Non-pigmented ciliary epithelial cell (primary cell): ENCODE measurements at regions not wholly inside any gene's neighbourhood (a gene's known extent, or its start where the extent isn't known, plus 50 kb on each side); places are given as distances from the start of the nearest gene placed in this dataset.

Source experiments
- DNase-seq: peaks from one replicate; pipeline ENCODE4 v3.0.0-alpha.2; 2010; ENCODE audit warnings: low read depth

DNA sequence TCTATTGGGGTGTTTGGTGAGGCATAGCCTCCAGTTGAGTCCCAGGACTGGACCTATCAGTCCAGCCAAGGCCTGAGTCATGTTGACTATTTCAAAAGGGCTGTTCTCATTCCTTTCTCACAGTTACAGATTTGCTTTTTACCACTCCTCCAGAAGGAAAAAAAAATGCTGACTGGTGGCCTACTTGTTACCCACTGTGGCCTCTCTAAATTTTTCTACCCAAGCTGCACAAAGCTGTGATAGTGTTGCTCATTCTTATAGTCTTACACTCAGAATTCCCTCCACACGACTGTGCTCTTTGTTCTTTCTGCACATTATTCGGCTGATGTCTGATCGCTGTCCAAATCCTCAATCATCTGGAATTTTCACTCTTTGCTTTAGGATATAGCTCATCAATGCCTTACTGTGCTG, 1142.2 kb downstream of the IGSF11 start:
- DNase-seq = no peak

DNA sequence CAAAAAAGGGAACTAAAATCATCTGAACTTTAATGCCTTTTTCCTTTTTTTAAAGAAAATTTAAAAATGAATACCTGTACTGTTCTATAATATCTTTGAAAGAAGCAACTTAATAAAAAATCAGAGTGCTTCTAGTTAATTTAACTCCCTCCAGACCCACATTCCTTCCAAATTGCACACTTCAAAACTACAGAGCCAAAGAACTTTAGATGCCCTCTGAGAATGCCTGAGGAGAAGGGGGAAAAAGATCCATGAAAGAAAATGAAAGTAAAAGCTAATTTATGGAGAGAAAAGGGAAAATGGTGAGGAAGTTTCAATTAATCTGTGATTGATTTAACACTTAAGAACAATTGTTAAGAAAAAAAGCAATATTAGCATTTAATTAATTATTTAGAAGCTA, 1141.6 kb downstream of the IGSF11 start:
- DNase-seq = no peak

DNA sequence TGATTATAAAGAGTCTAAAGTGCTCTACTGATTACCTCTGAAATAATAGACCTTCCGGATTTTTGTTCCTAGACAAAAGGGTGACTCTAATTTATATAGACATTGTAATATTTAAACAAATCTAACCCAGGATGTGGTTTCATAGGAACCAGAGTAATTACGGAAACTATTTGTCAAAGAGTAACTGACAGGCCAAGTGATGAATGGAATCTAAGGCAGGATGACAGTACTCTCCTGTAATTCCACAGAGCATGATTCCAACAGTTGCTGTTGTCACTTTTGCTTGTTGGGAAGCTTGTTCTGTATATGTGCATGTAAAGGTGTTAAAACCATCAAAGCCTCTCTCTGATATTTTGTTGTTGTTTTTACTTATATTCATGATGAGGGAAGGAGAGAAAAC, 1141.0 kb downstream of the IGSF11 start:
- DNase-seq = no peak

DNA sequence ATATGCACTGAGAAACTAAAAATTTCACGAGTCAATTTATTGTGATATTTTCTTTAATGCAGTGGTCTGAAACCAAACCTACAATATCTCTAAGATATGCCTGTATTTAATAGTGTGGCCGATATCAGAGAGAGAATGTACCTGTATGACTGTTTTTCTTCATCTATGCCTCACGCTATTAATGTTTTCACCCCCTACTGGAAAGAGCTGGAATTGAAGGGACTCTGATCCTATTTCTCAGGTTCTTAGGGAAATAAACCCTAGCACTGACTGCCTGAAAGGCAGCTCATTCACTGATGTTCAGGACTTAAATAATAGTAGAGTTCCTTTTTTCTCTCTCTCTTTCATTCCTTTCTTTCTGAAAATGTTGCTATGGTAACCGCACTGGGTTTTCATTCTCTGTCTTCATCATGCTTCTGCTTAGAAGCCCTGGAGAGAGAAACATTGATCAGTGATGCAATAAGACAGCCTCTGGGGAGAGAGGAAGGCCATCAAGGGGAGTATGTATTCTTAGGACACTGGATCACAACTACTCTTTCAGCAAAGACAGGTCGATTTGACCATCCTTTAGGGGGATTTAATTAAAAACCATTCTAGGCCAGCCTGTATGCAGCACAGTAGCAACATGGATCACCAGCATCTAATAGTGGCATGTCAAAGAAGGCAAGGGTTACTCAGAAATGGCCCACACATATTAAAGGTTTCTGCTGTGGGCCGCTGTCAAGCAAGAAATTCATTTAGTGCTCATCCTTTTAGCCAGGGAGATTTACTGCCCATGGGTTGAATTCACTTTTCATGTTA, 1135.7 kb downstream of the IGSF11 start:
- DNase-seq = no peak

DNA sequence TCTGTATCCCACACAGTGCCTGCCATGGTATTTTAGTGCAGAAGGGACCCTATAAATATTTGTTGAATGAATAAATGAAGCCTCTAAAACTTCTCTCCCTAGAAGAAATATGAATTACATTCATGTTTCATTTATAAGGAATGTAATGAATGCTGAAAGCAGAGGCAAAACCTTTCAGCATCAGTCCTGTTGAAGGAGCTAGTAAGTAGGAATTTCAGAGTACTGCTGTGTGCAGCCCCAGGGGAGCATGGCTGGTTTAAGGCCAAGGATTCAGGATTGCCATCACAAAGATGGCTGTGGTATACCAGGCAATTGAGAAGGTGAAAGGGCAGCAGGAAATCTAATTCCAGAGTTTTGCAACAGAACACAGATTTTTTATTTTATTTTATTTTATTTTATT, 1131.4 kb downstream of the IGSF11 start:
- peak; percentile 18 for DNase-seq

DNA sequence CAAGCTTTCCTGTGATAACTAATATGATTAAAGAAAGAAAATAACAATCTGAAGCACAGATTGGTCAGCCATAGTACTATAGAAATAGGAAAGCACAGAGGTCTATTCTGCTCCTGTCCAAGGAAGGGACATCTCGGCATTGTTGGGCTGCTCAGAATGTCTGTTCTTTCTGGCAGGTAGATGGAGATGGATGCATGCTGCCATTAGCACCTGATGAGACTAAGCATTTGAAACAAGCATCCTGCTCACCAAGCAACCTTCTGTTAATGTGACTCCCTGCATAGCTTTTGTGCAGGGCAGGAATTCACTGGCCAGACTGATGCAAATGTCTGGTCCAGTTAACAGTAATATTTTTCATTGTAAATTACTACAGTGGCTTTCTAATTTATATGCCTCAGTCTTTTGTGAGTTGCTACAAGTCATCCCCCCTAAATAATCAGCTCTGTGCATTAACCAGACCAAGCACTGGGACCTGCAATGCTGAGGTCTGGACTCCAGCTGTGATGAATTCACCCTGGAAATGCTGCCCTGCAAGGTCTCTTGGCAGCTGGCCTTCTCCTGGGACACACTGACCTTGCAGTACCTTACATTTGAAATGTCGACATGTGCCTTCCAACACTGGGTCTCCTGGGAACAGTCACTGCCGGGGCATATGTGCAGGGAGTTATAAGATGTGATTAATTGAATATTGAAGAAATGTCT, 1123.7 kb downstream of the IGSF11 start:
- DNase-seq = no peak

DNA sequence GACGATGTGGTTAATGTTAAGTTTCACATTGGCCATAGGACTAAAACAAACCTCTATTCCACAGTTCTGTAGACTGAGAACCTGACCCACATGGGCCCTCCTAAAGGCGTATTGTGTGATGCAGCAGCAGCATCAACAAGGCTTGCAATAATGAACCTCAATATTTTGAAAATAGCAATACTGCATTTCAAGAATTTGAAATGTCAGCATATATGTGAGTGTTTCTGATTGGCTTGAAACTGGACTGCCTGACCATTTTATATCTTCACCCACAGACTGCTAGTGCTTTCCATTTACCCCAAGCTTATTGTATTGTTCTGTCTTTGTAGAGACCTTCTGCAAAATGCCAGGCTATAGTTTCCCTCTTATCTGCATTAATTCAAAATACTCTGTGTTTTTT, 1122.3 kb downstream of the IGSF11 start:
- no peak for DNase-seq

DNA sequence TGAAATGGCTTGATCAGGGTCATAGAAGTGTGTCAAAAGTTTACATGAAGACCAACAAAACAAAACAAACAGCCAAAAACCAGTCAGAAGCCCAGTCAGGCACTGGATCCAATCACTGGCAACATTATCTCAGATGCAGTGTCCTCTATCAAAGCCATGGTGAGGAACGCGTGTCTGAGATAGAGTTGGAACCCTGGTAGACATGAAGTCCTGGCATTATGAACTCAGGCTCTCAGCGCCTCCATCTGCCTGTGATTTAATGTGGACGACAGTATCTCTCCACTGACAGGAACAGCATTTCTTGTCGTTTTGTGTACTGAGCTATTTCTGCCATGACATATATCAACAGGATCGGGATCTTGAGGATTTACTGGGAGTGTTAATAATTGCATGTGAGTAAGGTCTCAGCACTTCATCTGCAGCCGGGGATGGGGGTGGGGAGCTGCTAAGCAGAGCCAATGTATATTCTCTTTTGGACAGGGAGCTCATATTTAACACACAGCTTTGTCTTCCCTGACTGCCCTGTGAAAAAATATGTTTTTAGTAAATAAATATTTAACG, 1120.0 kb downstream of the IGSF11 start:
- no peak for DNase-seq

DNA sequence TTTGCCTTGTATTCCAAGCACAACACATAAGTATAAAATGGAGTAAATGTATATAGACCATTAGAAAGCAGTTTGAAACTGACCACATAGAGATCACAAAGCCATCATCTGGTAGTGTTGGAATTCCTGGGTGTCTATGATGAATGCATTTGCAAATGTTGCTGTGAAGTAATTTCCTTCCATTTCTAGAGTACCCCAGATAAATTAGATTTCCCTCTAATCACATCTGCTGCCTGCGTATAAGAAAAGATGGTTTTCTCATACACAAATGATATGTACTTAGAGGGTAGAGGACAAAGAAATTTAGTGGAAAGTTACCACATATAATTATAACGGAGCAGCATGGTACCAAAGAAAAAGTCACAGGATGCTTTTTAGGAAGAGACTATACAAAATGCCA, 1117.8 kb downstream of the IGSF11 start:
- no peak for DNase-seq

DNA sequence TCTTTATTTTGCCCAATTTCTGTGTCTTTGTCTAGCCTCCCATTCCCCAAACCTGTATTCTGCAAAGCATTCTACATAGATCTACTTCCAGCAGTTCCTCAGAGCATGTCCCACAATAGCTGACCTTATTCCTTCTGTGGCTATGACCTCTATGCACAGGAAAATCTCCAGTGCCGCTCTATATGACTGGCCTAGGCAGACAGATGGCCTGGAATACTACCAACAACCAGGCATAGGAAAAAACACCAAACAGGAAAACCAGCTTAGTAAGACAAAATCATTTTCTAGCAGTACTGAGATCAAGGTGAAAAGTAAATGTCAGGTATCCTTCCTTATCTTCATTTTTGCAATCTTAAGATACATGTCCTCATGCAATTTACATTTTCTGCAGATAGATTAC, 1115.0 kb downstream of the IGSF11 start:
- DNase-seq = no peak

DNA sequence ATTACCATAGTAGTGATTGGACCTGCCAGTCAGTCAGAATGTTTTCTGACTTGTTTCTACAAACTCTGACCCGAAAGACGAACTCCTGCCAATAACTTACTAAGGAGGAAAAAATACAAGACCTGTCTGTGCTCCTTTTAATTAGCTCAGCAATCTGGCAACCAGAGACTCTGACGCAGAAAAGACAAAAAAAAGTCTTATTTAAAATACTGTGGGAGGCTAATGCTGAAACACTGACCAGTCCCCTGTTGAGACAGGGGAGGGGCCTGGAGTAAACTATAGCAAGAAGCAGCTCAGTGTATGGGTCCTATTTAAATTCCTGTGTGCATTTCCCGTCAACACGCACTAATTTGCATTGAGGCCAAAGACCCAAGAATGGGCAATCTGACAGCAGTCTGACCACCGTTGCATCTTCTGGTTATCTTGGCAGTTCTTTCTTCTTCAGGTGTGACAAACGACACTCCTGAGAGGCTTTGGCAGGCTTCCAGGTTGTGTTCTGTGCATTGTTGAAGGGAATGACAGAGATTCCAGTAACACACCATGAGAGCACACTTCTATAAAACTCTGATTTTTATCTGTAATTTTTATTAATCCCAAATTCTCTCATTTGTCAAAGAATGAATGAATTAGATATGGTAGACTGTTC, 1114.3 kb downstream of the IGSF11 start:
- no peak for DNase-seq

DNA sequence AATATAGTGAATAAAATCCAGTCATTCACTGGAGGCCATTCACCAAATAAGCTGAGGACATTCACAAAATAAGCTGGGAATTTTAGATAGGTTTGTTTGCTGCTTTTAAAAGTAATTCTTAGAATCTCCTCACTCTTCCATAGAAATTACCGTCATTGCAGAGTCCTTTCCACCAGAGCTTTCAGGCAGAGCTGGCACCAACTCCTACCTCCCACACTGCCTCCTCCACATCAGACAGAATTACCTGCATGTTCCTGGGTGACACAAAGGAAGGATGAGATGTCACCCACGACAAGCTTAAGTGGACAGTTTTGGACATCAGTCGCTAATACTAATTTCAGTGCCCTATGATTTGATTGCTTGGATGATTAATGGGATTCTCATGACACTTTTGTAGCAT, 1113.2 kb downstream of the IGSF11 start:
- no peak for DNase-seq

DNA sequence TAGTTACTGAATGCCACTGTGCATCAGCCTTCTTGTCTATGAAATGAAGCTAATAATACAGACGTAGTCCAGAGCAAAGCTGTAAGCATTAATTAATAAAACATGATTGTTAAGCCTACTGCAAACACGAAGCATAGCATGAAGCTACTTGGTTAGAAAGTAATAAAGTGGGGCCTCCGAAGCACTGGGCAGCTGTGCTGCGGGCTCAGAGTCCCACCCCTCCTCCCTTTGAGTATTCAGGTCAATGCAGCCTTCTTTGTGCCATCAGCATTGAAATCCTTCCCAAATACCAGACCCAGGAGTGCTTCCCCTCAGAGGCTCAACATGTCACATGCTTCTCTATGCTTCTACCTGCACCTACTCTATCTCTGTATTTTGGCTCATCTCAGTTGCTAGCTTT, 1112.6 kb downstream of the IGSF11 start:
- DNase-seq = no peak

DNA sequence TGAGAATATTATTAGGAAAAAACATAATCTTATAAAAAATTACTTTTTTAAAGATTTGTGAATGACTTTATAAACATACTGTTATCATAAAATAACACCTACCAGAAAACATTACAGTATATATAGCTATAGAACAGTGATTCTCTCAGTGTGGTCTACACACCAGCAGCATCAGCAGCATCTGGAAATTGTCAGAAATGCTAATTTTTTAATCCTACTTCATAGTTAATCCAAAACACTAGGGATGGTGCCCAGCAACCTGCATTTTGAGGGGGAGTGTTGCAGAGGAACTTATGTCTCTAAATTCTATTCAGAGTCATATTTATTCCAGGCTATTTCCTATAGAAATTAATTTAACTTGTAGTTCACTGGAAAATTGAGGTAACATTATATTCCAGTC, 1107.8 kb downstream of the IGSF11 start:
- no peak for DNase-seq

DNA sequence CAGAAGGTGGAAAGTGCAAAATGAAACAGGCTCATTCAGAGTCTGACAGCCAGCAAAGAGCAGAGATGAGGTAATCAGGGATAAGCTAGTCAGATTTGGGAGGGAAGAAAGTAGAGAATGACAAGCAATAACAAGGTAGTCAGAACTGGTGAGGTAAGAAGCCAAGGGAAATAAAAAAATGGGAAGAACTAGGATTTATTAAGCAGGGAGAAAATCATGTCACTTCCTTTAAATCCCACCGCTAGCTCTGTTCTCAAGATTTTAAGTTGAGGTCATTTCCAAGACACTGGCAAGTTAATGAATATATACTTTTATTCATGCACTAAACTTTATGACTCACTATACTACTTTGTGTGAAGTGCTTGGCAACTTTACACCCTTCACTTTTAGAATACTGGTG, 1106.8 kb downstream of the IGSF11 start:
- DNase-seq = no peak

DNA sequence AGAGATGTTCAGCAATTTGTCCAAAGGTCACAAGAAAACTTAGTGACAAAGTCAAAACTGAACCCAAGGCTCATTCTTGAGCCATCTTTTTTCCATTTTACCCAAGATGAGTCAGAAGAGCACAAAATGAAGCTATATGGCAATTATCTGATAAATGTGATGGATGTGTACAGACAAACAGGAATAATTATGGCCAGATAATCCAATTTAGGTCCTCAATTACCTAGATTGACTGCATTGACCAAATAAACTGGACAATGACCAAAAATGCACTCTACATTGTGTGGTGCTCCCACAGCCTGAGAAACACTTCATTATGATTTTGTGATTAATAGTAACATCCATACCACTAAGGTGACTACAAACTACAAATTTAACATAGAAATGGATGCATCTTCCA, 1105.8 kb downstream of the IGSF11 start:
- no peak for DNase-seq

DNA sequence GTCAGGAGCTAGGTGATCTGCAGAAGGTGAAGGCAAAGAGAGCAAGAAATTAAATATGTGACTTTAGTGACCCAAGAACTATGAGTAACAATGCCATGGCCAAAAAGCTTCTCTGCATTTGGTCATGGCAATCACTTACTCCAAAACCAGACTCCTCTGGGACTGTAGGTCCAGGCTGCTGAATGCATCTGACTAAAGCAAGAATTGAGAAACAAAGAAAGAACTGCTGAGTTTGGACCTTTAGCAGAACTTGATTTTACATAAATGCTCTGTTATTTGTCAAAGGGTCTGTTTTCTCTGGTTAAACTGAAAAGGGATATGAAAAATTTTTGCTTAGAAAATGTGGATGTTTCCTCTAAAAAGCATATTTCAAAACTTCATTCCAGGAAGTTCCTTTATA, 1102.2 kb downstream of the IGSF11 start:
- DNase-seq = no peak

DNA sequence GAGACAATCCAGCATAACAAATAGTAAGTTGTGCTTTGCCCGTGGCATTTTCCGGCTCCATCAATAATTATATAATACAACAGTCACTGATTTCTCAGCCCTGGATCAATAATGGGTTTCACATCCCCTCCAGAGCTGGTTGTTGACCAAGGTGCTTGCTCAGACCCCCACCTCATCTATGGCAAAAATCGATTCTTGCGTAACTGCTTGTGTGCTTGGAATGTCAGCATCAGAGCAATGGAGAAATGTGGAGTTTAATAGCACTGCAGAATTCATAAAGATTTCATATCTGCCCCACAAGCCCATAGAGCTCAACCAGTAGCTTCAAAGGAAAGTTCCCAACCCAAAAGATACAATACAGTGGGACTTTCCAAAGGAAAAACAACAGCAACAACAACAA, 1098.5 kb downstream of the IGSF11 start:
- DNase-seq = no peak

DNA sequence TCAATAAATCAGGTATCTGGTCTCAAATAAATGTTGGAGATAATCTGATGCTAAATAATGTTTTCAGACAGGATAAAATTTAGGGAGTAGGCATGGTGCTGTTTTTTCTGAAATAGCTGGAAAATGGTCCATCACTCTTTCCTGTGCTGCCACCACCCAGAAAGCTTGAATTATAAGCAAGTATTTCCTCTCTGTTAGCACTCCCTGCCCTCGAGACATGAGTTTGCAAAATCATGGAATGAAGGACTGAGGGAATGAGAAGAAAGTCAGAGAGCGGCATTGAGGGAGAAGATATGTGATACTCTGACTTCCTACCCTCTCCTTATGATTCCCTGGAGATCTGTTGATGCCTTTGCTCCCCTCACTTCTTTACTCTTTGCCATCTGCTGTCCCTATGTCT, 1095.7 kb downstream of the IGSF11 start:
- DNase-seq = no peak

DNA sequence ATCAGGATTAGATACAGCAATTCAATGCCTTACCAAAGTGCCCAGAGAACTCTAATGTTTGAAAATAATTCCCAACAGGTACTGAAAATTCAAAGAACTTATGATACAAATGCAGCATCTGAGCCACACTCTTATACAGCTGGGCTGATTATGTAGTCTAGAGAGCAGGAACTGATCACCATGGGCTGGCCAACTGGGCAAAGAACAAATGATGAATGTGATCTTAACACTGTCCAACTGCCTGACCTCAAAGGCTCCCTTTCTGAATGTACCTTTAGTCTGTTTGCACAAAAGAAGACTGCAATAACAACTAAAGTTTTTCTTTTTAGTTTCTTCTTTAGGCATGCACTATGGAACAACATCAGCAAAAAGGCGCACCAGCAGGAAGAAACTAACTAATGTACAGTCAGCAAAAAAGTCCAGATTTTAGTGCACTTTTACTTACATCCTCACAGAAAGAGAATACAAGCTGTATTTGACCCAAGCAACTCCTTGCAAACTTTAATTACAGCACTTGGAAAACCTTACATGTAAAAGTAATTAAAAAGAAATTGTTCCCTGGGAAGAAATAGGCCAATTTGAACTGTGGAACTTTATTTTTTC, 1095.1 kb downstream of the IGSF11 start:
- DNase-seq = no peak

DNA sequence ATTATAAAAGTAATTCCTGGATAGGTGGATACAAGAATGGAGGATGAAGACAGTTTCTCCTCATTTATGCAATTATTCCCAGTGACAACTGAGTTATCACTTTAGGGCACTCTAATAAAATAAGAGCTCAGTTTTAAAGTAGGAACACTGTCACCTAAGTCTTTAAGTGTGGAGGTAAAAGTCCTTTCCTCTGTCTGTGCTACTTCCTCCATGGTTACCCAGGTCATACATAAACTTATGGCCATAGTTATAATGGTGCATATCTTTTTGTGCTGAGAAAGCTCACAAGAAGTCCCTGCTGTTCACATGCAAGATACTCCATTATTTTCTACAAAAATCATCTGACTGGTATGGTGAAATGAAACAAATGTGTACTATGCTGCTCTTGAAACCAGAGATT, 1093.6 kb downstream of the IGSF11 start:
- DNase-seq = no peak

DNA sequence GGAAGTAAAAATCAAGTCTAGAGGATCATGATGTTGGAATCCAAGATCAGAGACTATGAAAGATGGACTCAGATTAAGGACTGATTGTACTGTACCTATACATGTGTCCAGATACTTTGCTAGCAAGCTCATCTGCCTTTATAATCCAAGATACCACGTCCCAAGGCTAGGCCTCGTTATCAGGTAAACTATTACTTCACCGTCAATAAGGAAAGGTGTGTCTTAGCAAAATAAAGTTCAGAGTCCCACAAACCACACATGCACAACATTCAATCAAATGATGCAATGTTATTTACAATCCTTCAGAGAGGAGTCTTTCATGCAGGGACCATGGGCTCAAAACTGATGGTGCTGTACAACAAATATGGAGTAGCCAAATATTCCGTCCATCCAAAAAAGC, 1092.9 kb downstream of the IGSF11 start:
- no peak for DNase-seq

DNA sequence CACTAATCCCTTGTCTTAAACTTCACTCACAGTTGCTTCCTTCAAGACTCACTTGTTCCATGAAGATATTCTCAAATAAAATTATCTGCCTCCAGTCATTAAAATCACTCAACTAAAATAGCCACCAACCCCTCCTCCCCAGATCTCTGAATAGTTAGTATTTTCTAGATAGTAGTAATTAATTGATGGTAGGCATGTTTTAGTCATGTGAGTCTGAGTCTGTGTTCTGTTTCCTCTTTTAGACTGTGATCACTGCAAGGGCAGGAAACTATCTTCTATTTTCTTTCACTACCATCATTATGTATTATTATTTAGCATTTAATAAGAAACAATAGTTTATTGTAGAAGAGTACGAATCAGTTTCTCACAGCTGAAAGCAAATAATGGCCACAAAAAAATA, 1080.5 kb downstream of the IGSF11 start:
- no peak for DNase-seq
